Peyer's patch (tissue), 4 donors: ENCODE measurements at regions not wholly inside any gene's neighbourhood (a gene's known extent, or its start where the extent isn't known, plus 50 kb on each side); places are given as distances from the start of the nearest gene placed in this dataset.

Source experiments
- POLR2A ChIP-seq, 2 donors: fragments of 450-650 bp; IDR thresholded peaks; one replicate each; pipeline ENCODE4 v1.5.1; 2017; ENCODE audit warnings: antibody characterized with exemption in 2 of 2, mild to moderate bottlenecking in 2 of 2, moderate library complexity in 2 of 2
- TF ChIP-seq, protein P1 (sequence below), 6 experiments: fragments of 450-650 bp in 4 of 6; fragments of 200-600 bp in 2 of 6; sonication (generic) in 1 of 6; IDR thresholded peaks; one replicate each; pipeline ENCODE4 v1.5.1; 2017 to 2019; ENCODE audit warnings: antibody characterized with exemption in 6 of 6, mild to moderate bottlenecking in 3 of 6, moderate library complexity in 1 of 6

DNA sequence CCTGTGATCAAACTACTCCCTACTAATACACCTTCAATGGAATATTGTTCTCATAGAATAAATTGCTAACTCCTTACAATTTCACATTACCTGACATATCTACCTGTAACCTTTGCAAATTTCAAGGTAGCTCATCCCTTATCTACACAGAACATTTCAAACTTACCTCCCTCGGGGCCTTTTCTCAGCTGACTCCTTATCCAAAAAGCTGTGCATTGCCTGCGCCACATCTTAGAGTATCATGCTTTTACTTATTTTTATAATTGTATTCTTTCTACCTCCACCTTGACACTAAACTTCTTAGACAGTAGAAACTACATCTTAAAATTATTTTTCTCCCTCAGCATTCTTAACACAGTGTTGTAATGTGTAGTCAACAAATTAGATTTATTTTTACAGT, 198.5 kb downstream of the FBXO8 start:
- TF ChIP-seq POLR2A (IDR thresholded peaks at IDR 0.05), result no peak
- TF ChIP-seq, protein P1, sequence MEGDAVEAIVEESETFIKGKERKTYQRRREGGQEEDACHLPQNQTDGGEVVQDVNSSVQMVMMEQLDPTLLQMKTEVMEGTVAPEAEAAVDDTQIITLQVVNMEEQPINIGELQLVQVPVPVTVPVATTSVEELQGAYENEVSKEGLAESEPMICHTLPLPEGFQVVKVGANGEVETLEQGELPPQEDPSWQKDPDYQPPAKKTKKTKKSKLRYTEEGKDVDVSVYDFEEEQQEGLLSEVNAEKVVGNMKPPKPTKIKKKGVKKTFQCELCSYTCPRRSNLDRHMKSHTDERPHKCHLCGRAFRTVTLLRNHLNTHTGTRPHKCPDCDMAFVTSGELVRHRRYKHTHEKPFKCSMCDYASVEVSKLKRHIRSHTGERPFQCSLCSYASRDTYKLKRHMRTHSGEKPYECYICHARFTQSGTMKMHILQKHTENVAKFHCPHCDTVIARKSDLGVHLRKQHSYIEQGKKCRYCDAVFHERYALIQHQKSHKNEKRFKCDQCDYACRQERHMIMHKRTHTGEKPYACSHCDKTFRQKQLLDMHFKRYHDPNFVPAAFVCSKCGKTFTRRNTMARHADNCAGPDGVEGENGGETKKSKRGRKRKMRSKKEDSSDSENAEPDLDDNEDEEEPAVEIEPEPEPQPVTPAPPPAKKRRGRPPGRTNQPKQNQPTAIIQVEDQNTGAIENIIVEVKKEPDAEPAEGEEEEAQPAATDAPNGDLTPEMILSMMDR (IDR thresholded peaks at IDR 0.05), result no peak
